Dedifferentiated amniotic fluid mesenchymal stem cell (primary cell): ENCODE measurements at regions not wholly inside any gene's neighbourhood (a gene's known extent, or its start where the extent isn't known, plus 50 kb on each side); places are given as distances from the start of the nearest gene placed in this dataset.
"Not testable (repeated sequence)": the region's sequence is repeated elsewhere in the genome, so short reads cannot be mapped to it uniquely, and the experiment has no call there.

Experiments used
- DNase-seq: peaks from one replicate; pipeline ENCODE4 v3.0.0-alpha.2; 2016; ENCODE audit errors: extremely low spot score

- DNase-seq, result no peak
Measured at GRCh38 chr7:10579561-10579960, 394.1 kb upstream of the PHF14 start.

- no peak for DNase-seq
Measured at GRCh38 chr7:10584886-10585285, 388.8 kb upstream of the PHF14 start.

GRCh38 chr7:10588084-10588483, 385.6 kb upstream of the PHF14 start:
- DNase-seq, result no peak

GRCh38 chr7:10592604-10593003, 381.1 kb upstream of the PHF14 start:
- no peak for DNase-seq

GRCh38 chr7:10593080-10593479, 380.6 kb upstream of the PHF14 start:
- no peak for DNase-seq

GRCh38 chr7:10596827-10597226, 376.8 kb upstream of the PHF14 start:
- DNase-seq, result no peak

GRCh38 chr7:10604128-10604527, 369.5 kb upstream of the PHF14 start:
- DNase-seq, result no peak

GRCh38 chr7:10612950-10613349, 360.7 kb upstream of the PHF14 start:
- DNase-seq, result no peak

GRCh38 chr7:10618953-10619352, 354.7 kb upstream of the PHF14 start:
- no peak for DNase-seq

- no peak for DNase-seq
Measured at GRCh38 chr7:10632712-10633111, 341.0 kb upstream of the PHF14 start.

GRCh38 chr7:10634239-10634638, 339.4 kb upstream of the PHF14 start:
- DNase-seq, result no peak

- no peak for DNase-seq
Measured at GRCh38 chr7:10637991-10638390, 335.7 kb upstream of the PHF14 start.

- no peak for DNase-seq
Measured at GRCh38 chr7:10643545-10643944, 330.1 kb upstream of the PHF14 start.

GRCh38 chr7:10644849-10645248, 328.8 kb upstream of the PHF14 start:
- no peak for DNase-seq

GRCh38 chr7:10646194-10646593, 327.5 kb upstream of the PHF14 start:
- no peak for DNase-seq

GRCh38 chr7:10648289-10648688, 325.4 kb upstream of the PHF14 start:
- DNase-seq, result no peak

GRCh38 chr7:10649120-10649519, 324.6 kb upstream of the PHF14 start:
- not testable (repeated sequence) for DNase-seq

GRCh38 chr7:10655031-10655430, 318.6 kb upstream of the PHF14 start:
- no peak for DNase-seq

GRCh38 chr7:10657201-10657600, 316.5 kb upstream of the PHF14 start:
- DNase-seq, result no peak

- DNase-seq, result no peak
Measured at GRCh38 chr7:10657837-10658236, 315.8 kb upstream of the PHF14 start.

- no peak for DNase-seq
Measured at GRCh38 chr7:10662491-10662890, 311.2 kb upstream of the PHF14 start.

GRCh38 chr7:10662982-10663884, 310.4 kb upstream of the PHF14 start:
- no peak for DNase-seq

GRCh38 chr7:10672186-10672585, 301.5 kb upstream of the PHF14 start:
- no peak for DNase-seq

GRCh38 chr7:10677211-10677610, 296.5 kb upstream of the PHF14 start:
- no peak for DNase-seq
